GM12875 (cell line): ENCODE measurements at regions not wholly inside any gene's neighbourhood (a gene's known extent, or its start where the extent isn't known, plus 50 kb on each side); places are given as distances from the start of the nearest gene placed in this dataset.

Experiments
- H3K4me3 ChIP-seq: one replicate; pipeline ENCODE4 v1.5.1; 2011; ENCODE audit warnings: low read depth, low read length, control low read depth
- CTCF ChIP-seq: IDR thresholded peaks from 2 replicates; pipeline ENCODE4 v1.5.1; 2011; ENCODE audit warnings: low read depth, mild to moderate bottlenecking, control low read depth, inconsistent platforms, low read length, moderate library complexity, borderline replicate concordance; ENCODE audit not compliant: insufficient read depth

DNA sequence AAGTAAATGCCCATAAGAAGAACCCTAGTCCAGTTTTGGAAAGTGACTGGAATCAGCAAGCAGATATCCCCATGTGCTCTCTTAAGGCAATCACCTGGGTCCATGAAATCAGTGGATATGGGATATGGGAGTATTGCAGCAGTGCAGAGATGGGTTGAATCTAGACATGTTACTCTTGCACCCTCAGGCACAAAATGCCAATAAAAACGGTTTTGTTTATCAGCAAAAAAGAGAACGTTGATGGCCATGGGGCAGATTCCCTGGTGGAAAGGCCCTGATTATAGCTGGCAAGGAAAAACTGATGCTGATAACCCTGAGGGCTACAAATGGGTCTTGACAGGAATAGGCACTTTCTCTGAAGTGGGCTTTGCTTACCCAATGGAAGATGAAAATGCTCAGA, 380.2 kb upstream of the SEMA6D start:
- H3K4me3 ChIP-seq: no peak overlapping the region
- TF ChIP-seq CTCF: no peak

- TF ChIP-seq CTCF: no peak
- H3K4me3 ChIP-seq: no peak overlapping the region
Measured at GRCh38 chr15:47337836-47338235, 379.5 kb upstream of the SEMA6D start.

- TF ChIP-seq CTCF: no peak
- no peak overlapping the region for H3K4me3 ChIP-seq
Measured at GRCh38 chr15:47338771-47339170, 378.5 kb upstream of the SEMA6D start.

- H3K4me3 ChIP-seq: no peak overlapping the region
- TF ChIP-seq CTCF: no peak
Measured at GRCh38 chr15:47339800-47340570, 377.3 kb upstream of the SEMA6D start.

GRCh38 chr15:47340571-47340920, 376.8 kb upstream of the SEMA6D start:
- H3K4me3 ChIP-seq: no peak overlapping the region
- TF ChIP-seq CTCF: no peak

- TF ChIP-seq CTCF: no peak
- H3K4me3 ChIP-seq: no peak overlapping the region
Measured at GRCh38 chr15:47349179-47349578, 368.1 kb upstream of the SEMA6D start.

DNA sequence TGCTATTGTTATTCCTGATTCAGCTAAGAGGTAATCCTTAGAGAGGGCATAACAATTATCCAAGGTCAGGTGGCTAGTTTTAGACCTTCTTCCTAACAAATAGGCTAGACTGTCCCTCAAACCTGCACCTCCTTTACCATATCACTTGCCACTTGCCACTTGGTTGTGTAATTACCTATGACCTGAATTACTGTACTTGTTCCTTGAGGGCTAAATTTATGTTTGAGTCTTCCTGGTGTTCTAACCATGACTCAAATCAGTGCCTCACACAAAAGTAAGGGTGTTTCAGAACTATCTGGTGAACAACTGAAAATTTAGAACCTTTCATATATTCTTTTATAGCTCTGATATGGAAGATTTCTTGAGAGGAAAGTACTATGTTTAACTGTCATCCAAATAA, 365.8 kb upstream of the SEMA6D start:
- no peak for TF ChIP-seq CTCF

More for the DNA sequence above, 365.8 kb upstream of the SEMA6D start:
- no peak overlapping the region for H3K4me3 ChIP-seq
